MCF 10A (cell line): ENCODE measurements at regions not wholly inside any gene's neighbourhood (a gene's known extent, or its start where the extent isn't known, plus 50 kb on each side); places are given as distances from the start of the nearest gene placed in this dataset.

ENCODE experiments used
- BruUV-seq: library from RNA; stranded (reverse); fragments of 400-500 nt; replicated peaks from 2 replicates; lab custom pipeline; 2021; lab: Mats Ljungman, UMichigan
- CTCF ChIA-PET: fragments of 300-600 bp; sonication (Branson Sonifier 250); formaldehyde crosslinking; extraction: SDS; loops from one replicate; lab custom pipeline; 2021; ENCODE audit warnings: antibody characterized with exemption, inconsistent platforms; lab: Yijun Ruan, JAX
- POLR2A ChIA-PET: fragments of 300-600, 350-650 bp; sonication (Branson Sonifier 250); formaldehyde crosslinking; extraction: SDS; loops from one replicate; lab custom pipeline; 2020; ENCODE audit warnings: antibody characterized with exemption, inconsistent platforms; lab: Yijun Ruan, JAX
- DNase-seq: peaks from one replicate; pipeline ENCODE4 v3.0.0-alpha.2; 2018; ENCODE audit not compliant: unreplicated experiment
- H3K27ac Mint-ChIP-seq: one replicate; pipeline ENCODE4 v1.8.0; 2022; ENCODE audit warnings: mild to moderate bottlenecking, low read depth, mixed read lengths; ENCODE audit not compliant: unreplicated experiment
- H3K27me3 Mint-ChIP-seq: one replicate; pipeline ENCODE4 v1.8.0; 2022; ENCODE audit warnings: mixed read lengths; ENCODE audit not compliant: insufficient read depth, unreplicated experiment
- H3K36me3 Mint-ChIP-seq: one replicate; pipeline ENCODE4 v1.8.0; 2022; ENCODE audit warnings: mild to moderate bottlenecking, moderate library complexity, mixed read lengths; ENCODE audit not compliant: insufficient read depth, unreplicated experiment
- H3K4me1 Mint-ChIP-seq: one replicate; pipeline ENCODE4 v1.8.0; 2022; ENCODE audit warnings: mixed read lengths; ENCODE audit not compliant: insufficient read depth, unreplicated experiment
- H3K4me3 Mint-ChIP-seq: one replicate; pipeline ENCODE4 v1.8.0; 2022; ENCODE audit warnings: mild to moderate bottlenecking, moderate library complexity, mixed read lengths; ENCODE audit not compliant: unreplicated experiment
- H3K9me3 Mint-ChIP-seq: one replicate; pipeline ENCODE4 v1.8.0; 2022; ENCODE audit warnings: mixed read lengths; ENCODE audit not compliant: unreplicated experiment
- CTCF ChIP-seq: fragments of 200-600 bp; IDR thresholded peaks from one replicate; pipeline ENCODE4 v1.8.0; 2022; ENCODE audit warnings: antibody characterized with exemption, mild to moderate bottlenecking; ENCODE audit not compliant: unreplicated experiment
- intact Hi-C: fragments of 100-400 bp; cut with micrococcal nuclease; formaldehyde crosslinking; loops from 2 replicates; pipeline ENCODE4 v1.14.1; 2022

- H3K27me3 Mint-ChIP-seq: no peaks in the 10 kb centered on the region
- H3K27ac Mint-ChIP-seq: no peak overlapping the region
- DNase-seq: no peak
- intact Hi-C loops: loop anchor here (5.0 kb wide), 1 partner anchor 80 kb away; no protein-coding TSS in a partner anchor
- TF ChIP-seq CTCF: no peak
- no peaks in the 10 kb centered on the region for H3K9me3 Mint-ChIP-seq
- H3K4me1 Mint-ChIP-seq: peaks cover 19% of the 10 kb centered on the region
- H3K36me3 Mint-ChIP-seq: no peaks in the 10 kb centered on the region
- CTCF ChIA-PET: interaction anchor here (1.0 kb wide), 1 partner anchor 12 kb away, joined by 3 read pairs; no protein-coding TSS in a partner anchor
- POLR2A ChIA-PET: interaction anchor here (0.6 to 0.9 kb wide), 4 partner anchors 15 to 1212 kb away, joined by 3 to 4 read pairs (median 3); no protein-coding TSS in a partner anchor
- H3K4me3 Mint-ChIP-seq: no peak overlapping the region
- BruUV-seq: no TSS peak
Measured at GRCh38 chr1:241411776-241412338, 54.9 kb upstream of the RGS7 start.

- Mint-ChIP-seq H3K4me1 (peaks cover 19% of the 10 kb centered on the region), H3K4me3 (no peak overlapping the region), H3K27ac (no peak overlapping the region), H3K36me3 (no peaks in the 10 kb centered on the region), H3K27me3 (no peaks in the 10 kb centered on the region), H3K9me3 (no peaks in the 10 kb centered on the region)
- no TSS peak for BruUV-seq
- CTCF ChIA-PET: interaction anchor here (0.7 to 1.0 kb wide), 4 partner anchors 11 to 444 kb away, joined by 3 to 5 read pairs (median 4); no protein-coding TSS in a partner anchor
- intact Hi-C loops: loop anchor here (5.0 kb wide), 1 partner anchor 81 kb away; no protein-coding TSS in a partner anchor
- TF ChIP-seq CTCF: no peak
- POLR2A ChIA-PET: interaction anchor here (0.6 to 0.9 kb wide), 4 partner anchors 14 to 1212 kb away, joined by 3 to 4 read pairs (median 3); no protein-coding TSS in a partner anchor
- peak; percentile 26 for DNase-seq
Measured at GRCh38 chr1:241411056-241411775, 54.2 kb upstream of the RGS7 start.

GRCh38 chr1:241408170-241408569 is 51.2 kb upstream of the RGS7 start:
- BruUV-seq: no TSS peak
- H3K27me3 Mint-ChIP-seq: peaks cover 13% of the 10 kb centered on the region
- H3K36me3 Mint-ChIP-seq: no peaks in the 10 kb centered on the region
- CTCF ChIA-PET: interaction anchor here (0.7 to 1.9 kb wide), 4 partner anchors 9 to 520 kb away, joined by 3 to 7 read pairs (median 4); no protein-coding TSS in a partner anchor
- H3K4me3 Mint-ChIP-seq: no peak overlapping the region
- H3K27ac Mint-ChIP-seq: no peak overlapping the region
- intact Hi-C loops: loop anchor here (1.0 to 5.0 kb wide), 3 partner anchors 96 to 519 kb away; no protein-coding TSS in a partner anchor
- POLR2A ChIA-PET: no interaction called here
- TF ChIP-seq CTCF: peak; percentile 17
- peaks cover 8% of the 10 kb centered on the region for H3K4me1 Mint-ChIP-seq
- H3K9me3 Mint-ChIP-seq: no peaks in the 10 kb centered on the region
- DNase-seq: peak; percentile 51
